ENCODE measurements at regions not wholly inside any gene's neighbourhood (a gene's known extent, or its start where the extent isn't known, plus 50 kb on each side); places are given as distances from the start of the nearest gene placed in this dataset.

DNA sequence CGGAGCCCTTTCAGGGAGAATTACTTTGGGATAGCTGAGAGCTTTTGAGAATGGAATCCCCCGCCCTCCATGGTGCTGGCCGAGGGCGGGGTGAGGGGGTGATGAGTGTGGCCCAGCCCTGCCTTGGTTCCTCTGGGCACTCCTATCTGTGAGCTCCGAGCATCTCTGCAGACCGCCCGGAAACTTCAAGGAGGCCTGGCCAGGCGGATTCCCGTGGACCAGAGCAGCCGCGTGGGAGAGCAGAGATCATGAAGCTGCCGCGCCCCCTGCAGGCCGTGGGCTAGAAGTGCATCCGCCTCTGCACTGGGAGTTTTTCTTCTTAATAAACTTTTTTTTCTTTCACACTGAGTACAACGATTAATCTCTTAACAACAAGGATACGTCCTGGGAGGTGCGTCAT lies 392.9 kb upstream of the EEF2KMT start:
- no peak for DNase-seq (ENCODE audit: low spot score)
- TF ChIP-seq, protein P1, sequence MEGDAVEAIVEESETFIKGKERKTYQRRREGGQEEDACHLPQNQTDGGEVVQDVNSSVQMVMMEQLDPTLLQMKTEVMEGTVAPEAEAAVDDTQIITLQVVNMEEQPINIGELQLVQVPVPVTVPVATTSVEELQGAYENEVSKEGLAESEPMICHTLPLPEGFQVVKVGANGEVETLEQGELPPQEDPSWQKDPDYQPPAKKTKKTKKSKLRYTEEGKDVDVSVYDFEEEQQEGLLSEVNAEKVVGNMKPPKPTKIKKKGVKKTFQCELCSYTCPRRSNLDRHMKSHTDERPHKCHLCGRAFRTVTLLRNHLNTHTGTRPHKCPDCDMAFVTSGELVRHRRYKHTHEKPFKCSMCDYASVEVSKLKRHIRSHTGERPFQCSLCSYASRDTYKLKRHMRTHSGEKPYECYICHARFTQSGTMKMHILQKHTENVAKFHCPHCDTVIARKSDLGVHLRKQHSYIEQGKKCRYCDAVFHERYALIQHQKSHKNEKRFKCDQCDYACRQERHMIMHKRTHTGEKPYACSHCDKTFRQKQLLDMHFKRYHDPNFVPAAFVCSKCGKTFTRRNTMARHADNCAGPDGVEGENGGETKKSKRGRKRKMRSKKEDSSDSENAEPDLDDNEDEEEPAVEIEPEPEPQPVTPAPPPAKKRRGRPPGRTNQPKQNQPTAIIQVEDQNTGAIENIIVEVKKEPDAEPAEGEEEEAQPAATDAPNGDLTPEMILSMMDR (IDR thresholded peaks at IDR 0.05), result peak; percentile 52
- H3K27ac Mint-ChIP-seq (ENCODE audit: unreplicated experiment), result no peak overlapping the region
- H3K4me3 Mint-ChIP-seq (ENCODE audit: unreplicated experiment), result no peak overlapping the region
- H3K36me3 Mint-ChIP-seq (ENCODE audit: low read depth), result no peaks in the 10 kb centered on the region
- no peaks in the 10 kb centered on the region for H3K27me3 Mint-ChIP-seq (ENCODE audit: low read depth)
- peaks cover 7% of the 10 kb centered on the region for H3K9me3 Mint-ChIP-seq (ENCODE audit: low read depth)
- no peaks in the 10 kb centered on the region for H3K4me1 Mint-ChIP-seq (ENCODE audit: low read depth)

DNA sequence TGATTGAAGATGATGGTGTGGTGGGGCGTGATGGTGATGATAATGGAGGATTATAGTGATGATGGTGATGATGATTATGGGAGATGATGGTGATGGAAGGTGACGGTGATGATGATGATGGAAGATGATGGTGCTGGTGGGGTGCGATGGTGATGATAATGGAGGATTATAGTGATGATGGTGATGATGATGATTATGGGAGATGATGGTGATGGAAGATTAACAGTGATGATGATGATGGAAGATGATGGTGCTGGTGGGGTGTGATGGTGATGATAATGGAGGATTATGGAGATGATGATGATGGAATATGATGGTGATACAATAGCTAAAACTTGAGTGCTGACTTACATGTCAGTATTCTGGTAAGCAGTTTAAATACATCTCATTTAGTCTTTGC lies 391.0 kb upstream of the EEF2KMT start:
- DNase-seq (ENCODE audit: low spot score), result no peak
- H3K27me3 Mint-ChIP-seq (ENCODE audit: low read depth), result no peaks in the 10 kb centered on the region
- TF ChIP-seq, protein P1 (IDR thresholded peaks at IDR 0.05), result no peak
- no peaks in the 10 kb centered on the region for H3K4me1 Mint-ChIP-seq (ENCODE audit: low read depth)
- H3K36me3 Mint-ChIP-seq (ENCODE audit: low read depth), result no peaks in the 10 kb centered on the region
- H3K27ac Mint-ChIP-seq (ENCODE audit: unreplicated experiment), result no peak overlapping the region
- peaks cover 4% of the 10 kb centered on the region for H3K9me3 Mint-ChIP-seq (ENCODE audit: low read depth)
- no peak overlapping the region for H3K4me3 Mint-ChIP-seq (ENCODE audit: unreplicated experiment)

DNA sequence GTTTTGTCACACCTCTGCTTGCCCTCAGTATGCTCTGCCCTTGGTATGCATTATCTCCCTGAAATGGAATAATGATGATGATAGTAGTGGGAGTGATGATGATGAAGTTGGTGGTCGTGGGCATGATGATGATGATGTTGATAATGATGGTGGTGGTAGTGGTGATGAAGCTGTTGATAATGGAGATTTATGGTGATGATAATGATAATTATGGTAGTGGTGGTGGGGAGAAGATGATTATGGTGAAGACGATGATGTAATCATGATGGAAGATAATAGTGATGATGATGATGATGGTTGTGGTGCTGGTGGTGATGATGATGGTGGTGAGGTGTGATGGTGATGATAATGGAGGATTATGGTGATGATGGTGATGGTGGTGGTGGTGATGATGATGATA lies 390.1 kb upstream of the EEF2KMT start:
- no peaks in the 10 kb centered on the region for H3K36me3 Mint-ChIP-seq (ENCODE audit: low read depth)
- H3K4me3 Mint-ChIP-seq (ENCODE audit: unreplicated experiment), result no peak overlapping the region
- H3K27me3 Mint-ChIP-seq (ENCODE audit: low read depth), result no peaks in the 10 kb centered on the region
- H3K27ac Mint-ChIP-seq (ENCODE audit: unreplicated experiment), result no peak overlapping the region
- TF ChIP-seq, protein P1 (IDR thresholded peaks at IDR 0.05), result no peak
- H3K9me3 Mint-ChIP-seq (ENCODE audit: low read depth), result peaks cover 9% of the 10 kb centered on the region
- DNase-seq (ENCODE audit: low spot score), result no peak
- H3K4me1 Mint-ChIP-seq (ENCODE audit: low read depth), result no peaks in the 10 kb centered on the region

DNA sequence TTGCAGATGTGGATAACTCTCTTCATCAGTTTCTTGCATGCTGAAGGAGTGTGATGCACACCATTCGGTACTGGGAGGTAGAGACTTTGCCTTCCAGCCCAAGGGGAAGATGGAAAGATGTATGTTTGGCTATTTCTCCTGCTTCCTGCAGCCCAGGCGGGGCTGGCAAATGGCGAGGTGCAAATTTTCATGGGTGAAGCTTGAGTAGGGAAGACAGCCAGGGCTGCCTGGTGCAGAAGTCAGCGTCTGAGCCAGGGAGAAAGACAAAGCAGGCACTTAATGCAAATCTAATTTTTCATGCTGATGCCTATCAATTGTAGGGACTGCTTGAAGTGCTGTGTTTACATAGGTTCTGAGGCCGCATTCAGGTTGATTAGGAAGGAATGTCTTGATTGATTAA lies 384.7 kb upstream of the EEF2KMT start:
- H3K27me3 Mint-ChIP-seq (ENCODE audit: low read depth), result no peaks in the 10 kb centered on the region
- no peaks in the 10 kb centered on the region for H3K36me3 Mint-ChIP-seq (ENCODE audit: low read depth)
- TF ChIP-seq, protein P1 (IDR thresholded peaks at IDR 0.05), result no peak
- H3K4me1 Mint-ChIP-seq (ENCODE audit: low read depth), result no peaks in the 10 kb centered on the region
- peaks cover 15% of the 10 kb centered on the region for H3K9me3 Mint-ChIP-seq (ENCODE audit: low read depth)
- DNase-seq (ENCODE audit: low spot score), result no peak
- H3K27ac Mint-ChIP-seq (ENCODE audit: unreplicated experiment), result no peak overlapping the region
- H3K4me3 Mint-ChIP-seq (ENCODE audit: unreplicated experiment), result no peak overlapping the region

DNA sequence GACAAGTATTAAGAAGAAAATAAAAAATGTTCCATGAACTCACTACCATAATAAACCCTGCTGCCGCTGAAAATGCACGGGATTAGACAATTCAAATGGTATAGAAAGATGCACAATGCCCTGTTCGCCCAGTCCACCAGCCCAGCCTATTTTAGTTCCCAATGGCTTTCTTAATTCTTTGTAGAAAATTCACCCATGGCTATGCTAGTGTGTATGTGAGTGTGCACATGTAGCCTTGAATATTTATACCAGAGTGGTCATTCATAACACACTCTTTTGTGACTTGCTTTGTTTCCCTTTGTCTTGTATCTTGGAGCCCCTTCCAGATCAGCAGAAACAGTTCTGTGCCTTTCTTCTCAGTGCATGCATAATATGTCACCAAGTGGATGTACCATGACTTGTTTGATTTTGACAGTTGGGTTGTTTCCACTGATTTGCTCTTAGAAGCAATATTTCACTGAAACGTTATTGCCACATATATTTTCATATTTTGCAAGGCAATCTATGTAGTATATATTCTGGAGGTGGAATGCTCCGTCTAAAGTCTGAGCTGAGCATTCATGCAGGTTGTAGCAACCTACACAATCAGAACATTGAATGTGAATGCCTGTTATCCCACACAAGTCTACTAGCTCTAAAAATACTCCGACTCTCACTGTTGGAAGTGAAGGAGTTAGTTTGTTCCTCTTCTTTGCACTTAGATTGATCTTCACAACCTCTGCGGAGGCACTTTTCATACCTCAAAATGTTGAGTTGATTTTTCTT lies 383.0 kb upstream of the EEF2KMT start:
- TF ChIP-seq, protein P1 (IDR thresholded peaks at IDR 0.05), result no peak
- peaks cover 12% of the 10 kb centered on the region for H3K9me3 Mint-ChIP-seq (ENCODE audit: low read depth)
- no peaks in the 10 kb centered on the region for H3K4me1 Mint-ChIP-seq (ENCODE audit: low read depth)
- H3K4me3 Mint-ChIP-seq (ENCODE audit: unreplicated experiment), result no peak overlapping the region
- no peaks in the 10 kb centered on the region for H3K27me3 Mint-ChIP-seq (ENCODE audit: low read depth)
- DNase-seq (ENCODE audit: low spot score), result no peak
- H3K36me3 Mint-ChIP-seq (ENCODE audit: low read depth), result no peaks in the 10 kb centered on the region
- H3K27ac Mint-ChIP-seq (ENCODE audit: unreplicated experiment), result no peak overlapping the region

All from chondrocyte (in vitro differentiated cells).